D721Med (cell line): ENCODE measurements at regions not wholly inside any gene's neighbourhood (a gene's known extent, or its start where the extent isn't known, plus 50 kb on each side); places are given as distances from the start of the nearest gene placed in this dataset.
A peak's percentile ranks its signal among the peaks of the same experiment; 100 is the strongest.

Source experiments
- DNase-seq: peaks from one replicate; pipeline ENCODE4 v3.0.0; 2011; ENCODE audit warnings: low spot score; ENCODE audit not compliant: insufficient read length
- FAIRE-seq: peaks from 2 replicates; lab custom pipeline; 2011; peaks lifted over from hg19 to GRCh38; lab: Jason Lieb, UNC
- CTCF ChIP-seq: IDR thresholded peaks from 2 replicates; pipeline ENCODE4 v1.5.1; 2012; ENCODE audit warnings: mild to moderate bottlenecking, control low read depth; ENCODE audit not compliant: insufficient read depth; ENCODE audit errors: missing control alignments

- peak; percentile 27 for DNase-seq
- peak; percentile 79 for FAIRE-seq
- TF ChIP-seq CTCF: no peak
Observed at GRCh38 chr5:120083851-120084542, 380.1 kb upstream of the PRR16 start.

GRCh38 chr5:120084543-120084870 is 379.6 kb upstream of the PRR16 start:
- FAIRE-seq: no peak
- no peak for TF ChIP-seq CTCF
- no peak for DNase-seq

GRCh38 chr5:120086081-120086480 is 378.0 kb upstream of the PRR16 start:
- no peak for TF ChIP-seq CTCF
- DNase-seq (no peak), FAIRE-seq (no peak)

- DNase-seq: no peak
- no peak for FAIRE-seq
- TF ChIP-seq CTCF: no peak
Observed at GRCh38 chr5:120088412-120088811, 375.7 kb upstream of the PRR16 start.

- no peak for TF ChIP-seq CTCF
- FAIRE-seq: no peak
- DNase-seq: no peak
Observed at GRCh38 chr5:120088836-120089235, 375.3 kb upstream of the PRR16 start.

- TF ChIP-seq CTCF: no peak
- peak; percentile 64 for FAIRE-seq
Observed at GRCh38 chr5:120091376-120091948, 372.6 kb upstream of the PRR16 start.

GRCh38 chr5:120092649-120093048 is 371.5 kb upstream of the PRR16 start:
- DNase-seq (no peak), FAIRE-seq (no peak)
- no peak for TF ChIP-seq CTCF

More at GRCh38 chr5:120091376-120091948, 372.6 kb upstream of the PRR16 start:
- DNase-seq: no peak
